DMS53 treated with DMSO at 0.1 percent for 48 hours (cell line): ENCODE measurements at regions not wholly inside any gene's neighbourhood (a gene's known extent, or its start where the extent isn't known, plus 50 kb on each side); places are given as distances from the start of the nearest gene placed in this dataset.

Source experiments
- DNase-seq: peaks from one replicate; lab custom pipeline; 2025; ENCODE audit not compliant: unreplicated experiment; lab: John Stamatoyannopoulos, UW

GRCh38 chrX:131778269-131779218 lies 234.7 kb downstream of the OR13H1 start:
- DNase-seq, result peak; percentile 25

- no peak for DNase-seq
Observed at GRCh38 chrX:131779306-131779705, 235.4 kb downstream of the OR13H1 start.

GRCh38 chrX:131779741-131780140 lies 235.9 kb downstream of the OR13H1 start:
- DNase-seq, result no peak

GRCh38 chrX:131782646-131783045 lies 238.8 kb downstream of the OR13H1 start:
- no peak for DNase-seq

- DNase-seq, result no peak
Observed at GRCh38 chrX:131783555-131784308, 239.4 kb upstream of the STK26 start.

- no peak for DNase-seq
Observed at GRCh38 chrX:131789664-131790063, 233.4 kb upstream of the STK26 start.

- DNase-seq, result no peak
Observed at GRCh38 chrX:131791608-131792355, 231.3 kb upstream of the STK26 start.

GRCh38 chrX:131792356-131792749 lies 230.7 kb upstream of the STK26 start:
- peak; percentile 68 for DNase-seq

GRCh38 chrX:131792789-131793462 lies 230.2 kb upstream of the STK26 start:
- DNase-seq, result peak; percentile 29

GRCh38 chrX:131795442-131796229 lies 227.5 kb upstream of the STK26 start:
- no peak for DNase-seq

- no peak for DNase-seq
Observed at GRCh38 chrX:131801066-131801465, 222.0 kb upstream of the STK26 start.

- DNase-seq, result no peak
Observed at GRCh38 chrX:131801911-131802310, 221.2 kb upstream of the STK26 start.

GRCh38 chrX:131802836-131803626 lies 220.1 kb upstream of the STK26 start:
- DNase-seq, result peak; percentile 15

- DNase-seq, result no peak
Observed at GRCh38 chrX:131812847-131813825, 210.0 kb upstream of the STK26 start.

GRCh38 chrX:131816551-131817136 lies 206.5 kb upstream of the STK26 start:
- no peak for DNase-seq

GRCh38 chrX:131818297-131818936 lies 204.7 kb upstream of the STK26 start:
- DNase-seq, result no peak

- no peak for DNase-seq
Observed at GRCh38 chrX:131821945-131822622, 201.0 kb upstream of the STK26 start.
